Astrocyte of the spinal cord (primary cell): ENCODE measurements at regions not wholly inside any gene's neighbourhood (a gene's known extent, or its start where the extent isn't known, plus 50 kb on each side); places are given as distances from the start of the nearest gene placed in this dataset.

Experiments used
- DNase-seq: peaks from one replicate; pipeline ENCODE4 v3.0.0; 2011; ENCODE audit warnings: low read depth, low spot score
- H3K4me3 ChIP-seq: 2 replicates; pipeline ENCODE4 v1.5.1; 2011; ENCODE audit warnings: low read depth, mild to moderate bottlenecking, low read length, moderate library complexity
- in situ Hi-C: cut with HindIII; loops from 2 replicates; pipeline ENCODE4 v1.10.0; 2017; ENCODE audit warnings: low sequenced_read_pairs
- TF ChIP-seq, protein P1 (sequence below): IDR thresholded peaks from 2 replicates; pipeline ENCODE4 v1.5.1; 2012; ENCODE audit warnings: low read depth, mild to moderate bottlenecking, low read length, inconsistent platforms

- TF ChIP-seq, protein P1, sequence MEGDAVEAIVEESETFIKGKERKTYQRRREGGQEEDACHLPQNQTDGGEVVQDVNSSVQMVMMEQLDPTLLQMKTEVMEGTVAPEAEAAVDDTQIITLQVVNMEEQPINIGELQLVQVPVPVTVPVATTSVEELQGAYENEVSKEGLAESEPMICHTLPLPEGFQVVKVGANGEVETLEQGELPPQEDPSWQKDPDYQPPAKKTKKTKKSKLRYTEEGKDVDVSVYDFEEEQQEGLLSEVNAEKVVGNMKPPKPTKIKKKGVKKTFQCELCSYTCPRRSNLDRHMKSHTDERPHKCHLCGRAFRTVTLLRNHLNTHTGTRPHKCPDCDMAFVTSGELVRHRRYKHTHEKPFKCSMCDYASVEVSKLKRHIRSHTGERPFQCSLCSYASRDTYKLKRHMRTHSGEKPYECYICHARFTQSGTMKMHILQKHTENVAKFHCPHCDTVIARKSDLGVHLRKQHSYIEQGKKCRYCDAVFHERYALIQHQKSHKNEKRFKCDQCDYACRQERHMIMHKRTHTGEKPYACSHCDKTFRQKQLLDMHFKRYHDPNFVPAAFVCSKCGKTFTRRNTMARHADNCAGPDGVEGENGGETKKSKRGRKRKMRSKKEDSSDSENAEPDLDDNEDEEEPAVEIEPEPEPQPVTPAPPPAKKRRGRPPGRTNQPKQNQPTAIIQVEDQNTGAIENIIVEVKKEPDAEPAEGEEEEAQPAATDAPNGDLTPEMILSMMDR = no peak
- H3K4me3 ChIP-seq = no peak overlapping the region
- in situ Hi-C loops = no loop called here
- peak; percentile 5 for DNase-seq
These were observed 524.5 kb downstream of the BMP2 start for GRCh38 chr20:7291946-7292345.

GRCh38 chr20:7294816-7295360, 527.4 kb downstream of the BMP2 start:
- TF ChIP-seq, protein P1 = no peak
- in situ Hi-C loops = no loop called here
- H3K4me3 ChIP-seq = no peak overlapping the region
- DNase-seq = no peak

DNA sequence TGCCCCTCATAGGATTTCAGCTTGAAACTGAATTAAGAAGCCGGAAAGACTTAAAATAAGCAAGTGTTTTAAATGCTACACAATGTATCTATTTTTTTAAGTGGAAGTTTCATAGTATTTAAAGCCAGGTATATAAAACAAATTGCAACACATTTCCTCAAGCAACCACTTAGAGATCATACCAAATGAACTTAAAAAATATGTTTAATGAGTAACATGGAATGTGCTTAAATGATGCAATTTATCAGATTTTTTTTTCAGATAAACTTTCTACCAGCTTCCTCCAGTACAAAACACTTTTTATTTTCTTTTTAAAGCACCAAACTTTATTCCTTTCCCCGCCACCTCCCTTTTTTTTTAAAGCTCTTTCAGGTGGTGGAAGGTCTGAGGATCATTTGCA, 534.3 kb downstream of the BMP2 start:
- no peak for DNase-seq
- H3K4me3 ChIP-seq = no peak overlapping the region
- in situ Hi-C loops = no loop called here
- TF ChIP-seq, protein P1 = no peak

- in situ Hi-C loops = no loop called here
- TF ChIP-seq, protein P1 = no peak
- DNase-seq = no peak
- H3K4me3 ChIP-seq = no peak overlapping the region
These were observed 534.8 kb downstream of the BMP2 start for GRCh38 chr20:7302250-7302649.

DNA sequence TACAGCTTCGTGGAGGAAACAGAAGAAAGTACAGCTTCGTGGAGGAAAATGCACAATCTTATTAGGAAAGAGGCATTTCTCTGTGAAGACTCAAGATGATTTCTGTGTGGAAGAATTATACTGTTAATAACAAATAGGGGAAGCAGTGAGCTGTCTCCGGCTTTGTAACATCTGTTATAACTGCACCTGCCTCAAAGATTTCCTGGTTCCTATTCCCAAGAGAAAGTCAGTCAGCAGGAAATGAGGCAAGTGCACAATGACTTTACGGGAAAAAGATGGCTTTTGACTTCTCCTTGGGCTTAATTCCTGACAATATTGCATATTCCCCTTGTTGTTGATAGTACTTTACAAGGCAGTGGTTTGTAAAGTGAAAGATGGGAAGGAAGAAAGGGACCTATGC, 538.5 kb downstream of the BMP2 start:
- H3K4me3 ChIP-seq = no peak overlapping the region
- no peak for DNase-seq
- TF ChIP-seq, protein P1 = no peak
- in situ Hi-C loops = no loop called here

DNA sequence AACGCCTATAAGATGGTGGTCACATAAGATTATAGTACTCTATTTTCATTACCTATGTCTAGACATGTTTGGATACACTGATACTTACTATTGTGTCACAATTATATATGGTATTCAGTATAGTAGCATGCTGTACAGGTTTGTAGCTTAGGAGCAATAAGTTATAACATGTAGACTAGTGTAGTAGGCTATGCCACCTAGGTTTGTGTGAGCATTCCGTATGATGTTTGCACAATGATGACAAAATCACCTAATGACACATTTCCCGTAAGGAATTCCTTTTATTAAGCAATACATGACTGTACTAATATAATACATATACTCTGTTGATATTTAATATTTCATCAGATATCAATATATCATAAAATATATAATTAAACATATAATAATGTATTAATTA, 540.7 kb downstream of the BMP2 start:
- no peak for DNase-seq
- TF ChIP-seq, protein P1 = no peak
- in situ Hi-C loops = no loop called here
- H3K4me3 ChIP-seq = no peak overlapping the region

- no peak for DNase-seq
- TF ChIP-seq, protein P1 = no peak
- in situ Hi-C loops = no loop called here
- no peak overlapping the region for H3K4me3 ChIP-seq
These were observed 545.6 kb downstream of the BMP2 start for GRCh38 chr20:7313047-7313446.
